ENCODE measurements at regions not wholly inside any gene's neighbourhood (a gene's known extent, or its start where the extent isn't known, plus 50 kb on each side); places are given as distances from the start of the nearest gene placed in this dataset.

- TF ChIP-seq CTCF (IDR thresholded peaks at IDR 0.05) = no peak
- TF ChIP-seq POLR2A (IDR thresholded peaks at IDR 0.05) = no peak
These were observed 697.7 kb downstream of the TBC1D22A start for GRCh38 chr22:47460176-47460575.

Measured in heart left ventricle (tissue), 13 donors.